Mucosa of descending colon (tissue), 3 donors: ENCODE measurements at regions not wholly inside any gene's neighbourhood (a gene's known extent, or its start where the extent isn't known, plus 50 kb on each side); places are given as distances from the start of the nearest gene placed in this dataset.

Source experiments
- ATAC-seq: fragments of 200-7000 bp; cut with Tn5 transposase; one replicate; pipeline ENCODE4 v1.9.1; 2020; ENCODE audit warnings: mild to moderate bottlenecking, moderate library complexity
- DNase-seq, 3 donors: peaks; one replicate each; pipeline ENCODE4 v3.0.0-alpha.2; 2020
- H3K36me3 ChIP-seq: fragments of 200-600 bp; one replicate; pipeline ENCODE4 v1.8.0; 2021; ENCODE audit warnings: low read depth, mild to moderate bottlenecking
- H3K4me1 ChIP-seq: fragments of 200-600 bp; one replicate; pipeline ENCODE4 v1.8.0; 2021; ENCODE audit warnings: low read depth, mild to moderate bottlenecking
- H3K4me3 ChIP-seq: fragments of 200-600 bp; one replicate; pipeline ENCODE4 v1.8.0; 2021; ENCODE audit warnings: mild to moderate bottlenecking
- H3K9me3 ChIP-seq: fragments of 200-600 bp; one replicate; pipeline ENCODE4 v1.8.0; 2021; ENCODE audit warnings: mild to moderate bottlenecking
- intact Hi-C, 2 donors: fragments of 100-400 bp; cut with DNase I in 1 of 2; cut with micrococcal nuclease in 1 of 2; formaldehyde crosslinking; loops; one replicate each; pipeline versions ENCODE4 v1.11.0 to v1.11.1; 2022; cut with DNase I, micrococcal nuclease
- TF ChIP-seq, protein P1 (sequence below): fragments of 200-600 bp; IDR thresholded peaks from one replicate; pipeline ENCODE4 v1.8.0; 2022; ENCODE audit warnings: antibody characterized with exemption, mild to moderate bottlenecking
- donor health status: DM: no; HTN: no; CAD: no; lungs with moderate emphysema.
- donor health status: DM: no; HTN: no; CAD: no.
- donor health status: DM: no; HTN: yes; CAD: no.

- TF ChIP-seq, protein P1, sequence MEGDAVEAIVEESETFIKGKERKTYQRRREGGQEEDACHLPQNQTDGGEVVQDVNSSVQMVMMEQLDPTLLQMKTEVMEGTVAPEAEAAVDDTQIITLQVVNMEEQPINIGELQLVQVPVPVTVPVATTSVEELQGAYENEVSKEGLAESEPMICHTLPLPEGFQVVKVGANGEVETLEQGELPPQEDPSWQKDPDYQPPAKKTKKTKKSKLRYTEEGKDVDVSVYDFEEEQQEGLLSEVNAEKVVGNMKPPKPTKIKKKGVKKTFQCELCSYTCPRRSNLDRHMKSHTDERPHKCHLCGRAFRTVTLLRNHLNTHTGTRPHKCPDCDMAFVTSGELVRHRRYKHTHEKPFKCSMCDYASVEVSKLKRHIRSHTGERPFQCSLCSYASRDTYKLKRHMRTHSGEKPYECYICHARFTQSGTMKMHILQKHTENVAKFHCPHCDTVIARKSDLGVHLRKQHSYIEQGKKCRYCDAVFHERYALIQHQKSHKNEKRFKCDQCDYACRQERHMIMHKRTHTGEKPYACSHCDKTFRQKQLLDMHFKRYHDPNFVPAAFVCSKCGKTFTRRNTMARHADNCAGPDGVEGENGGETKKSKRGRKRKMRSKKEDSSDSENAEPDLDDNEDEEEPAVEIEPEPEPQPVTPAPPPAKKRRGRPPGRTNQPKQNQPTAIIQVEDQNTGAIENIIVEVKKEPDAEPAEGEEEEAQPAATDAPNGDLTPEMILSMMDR, result no peak
- intact Hi-C loops, result no loop called here
- no peak for ATAC-seq
These were observed 137.2 kb upstream of the CENPW start for GRCh38 chr6:126202707-126203106.

GRCh38 chr6:126204126-126204525 is 135.8 kb upstream of the CENPW start:
- TF ChIP-seq, protein P1, result no peak
- Histone ChIP-seq H3K36me3 (no peaks in the 10 kb centered on the region), H3K4me1 (no peaks in the 10 kb centered on the region), H3K9me3 (no peaks in the 10 kb centered on the region), H3K4me3 (no peak overlapping the region)
- ATAC-seq (no peak), DNase-seq (no peak)
- intact Hi-C loops, result no loop called here

More at GRCh38 chr6:126202707-126203106, 137.2 kb upstream of the CENPW start:
- no peaks in the 10 kb centered on the region for H3K9me3 ChIP-seq
- no peak overlapping the region for H3K4me3 ChIP-seq
- no peaks in the 10 kb centered on the region for H3K36me3 ChIP-seq
- H3K4me1 ChIP-seq, result no peaks in the 10 kb centered on the region
- no peak for DNase-seq

DNA sequence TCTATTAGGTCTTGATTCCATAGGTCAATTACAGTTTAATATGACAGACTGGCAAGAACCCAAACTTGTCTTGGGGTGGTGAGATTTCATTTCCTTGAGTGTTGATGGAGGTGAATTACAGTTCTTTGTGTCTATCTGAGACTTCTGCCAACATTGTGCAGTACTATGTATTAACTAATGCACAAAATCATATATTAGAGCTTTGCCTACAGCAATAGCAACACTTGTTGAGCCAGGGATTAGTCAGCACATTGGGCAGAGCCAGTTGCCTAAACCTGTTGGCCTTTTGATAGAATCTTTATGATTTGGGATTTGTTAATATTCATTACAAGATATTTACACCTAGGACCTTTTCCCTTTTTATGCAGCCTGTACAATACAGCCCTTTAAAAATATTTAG is 135.3 kb upstream of the CENPW start:
- ATAC-seq, result no peak
- Histone ChIP-seq H3K9me3 (no peaks in the 10 kb centered on the region), H3K36me3 (no peaks in the 10 kb centered on the region), H3K4me3 (no peak overlapping the region), H3K4me1 (no peaks in the 10 kb centered on the region)
- TF ChIP-seq, protein P1, result no peak
- no peak for DNase-seq
- intact Hi-C loops, result no loop called here

DNA sequence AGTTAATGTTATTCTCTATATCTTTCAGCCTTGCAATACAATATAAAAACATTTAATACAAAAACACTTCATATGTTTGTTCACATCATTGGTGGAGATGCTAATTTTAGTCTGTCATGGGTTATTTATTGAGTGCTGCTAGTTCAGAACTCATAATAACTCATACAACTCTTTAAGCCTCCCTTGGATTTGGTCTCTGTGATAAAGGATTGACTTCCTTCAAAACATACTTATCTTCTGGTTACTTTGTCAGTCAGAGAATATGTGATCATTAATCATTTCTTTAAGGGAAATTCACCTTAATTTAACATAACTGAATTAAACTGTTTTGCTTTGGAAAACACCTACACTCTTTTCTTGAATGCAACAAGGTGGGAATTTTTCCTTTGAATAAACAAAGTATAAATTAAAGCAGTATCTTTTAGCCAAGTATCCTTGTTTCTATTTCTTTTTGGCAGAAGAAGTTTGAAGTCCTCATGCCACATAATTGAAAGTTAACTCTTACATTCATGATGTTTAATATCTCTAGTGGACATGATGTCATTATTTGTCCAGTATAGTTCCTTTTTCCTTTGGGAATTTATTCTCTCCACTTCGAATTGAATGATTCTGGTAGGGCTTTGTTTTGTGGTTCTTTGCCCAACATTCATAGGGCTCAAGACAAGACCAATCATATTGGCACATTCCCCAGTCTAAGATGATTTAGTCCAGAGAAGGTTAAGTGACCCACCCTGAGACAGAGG is 133.2 kb upstream of the CENPW start:
- DNase-seq (no peak), ATAC-seq (no peak)
- TF ChIP-seq, protein P1, result no peak
- intact Hi-C loops, result no loop called here
- Histone ChIP-seq H3K4me3 (no peak overlapping the region), H3K9me3 (no peaks in the 10 kb centered on the region), H3K4me1 (no peaks in the 10 kb centered on the region), H3K36me3 (no peaks in the 10 kb centered on the region)

GRCh38 chr6:126210398-126211075 is 129.4 kb upstream of the CENPW start:
- intact Hi-C loops, result no loop called here
- no peaks in the 10 kb centered on the region for H3K4me1 ChIP-seq

More at GRCh38 chr6:126210398-126211075, 129.4 kb upstream of the CENPW start:
- no peak for ATAC-seq
- TF ChIP-seq, protein P1, result no peak
- no peaks in the 10 kb centered on the region for H3K36me3 ChIP-seq
- no peak for DNase-seq
- H3K9me3 ChIP-seq, result no peaks in the 10 kb centered on the region
- no peak overlapping the region for H3K4me3 ChIP-seq
